A549 (cell line): ENCODE measurements at regions not wholly inside any gene's neighbourhood (a gene's known extent, or its start where the extent isn't known, plus 50 kb on each side); places are given as distances from the start of the nearest gene placed in this dataset.

ENCODE experiments used
- ATAC-seq, 2 experiments: fragments of 200-7000 bp in 1 of 2; fragments of >200 bp in 1 of 2; cut with Nextera tagmentation in 1 of 2; cut with Tn5 transposase in 1 of 2; 3 replicates each; pipeline versions ENCODE4 v1.8.0 to v1.9.1; 2018 to 2020; ENCODE audit warnings: mild to moderate bottlenecking in 1 of 2, moderate library complexity in 1 of 2
- CTCF ChIA-PET: fragments of 300-600 bp; sonication (Branson Sonifier 250); formaldehyde crosslinking; extraction: SDS; loops from one replicate; lab custom pipeline; 2021; ENCODE audit warnings: antibody characterized with exemption, inconsistent platforms; lab: Yijun Ruan, JAX
- POLR2A ChIA-PET: fragments of 350-600 bp; formaldehyde crosslinking; extraction: SDS; loops from one replicate; lab custom pipeline; 2021; ENCODE audit warnings: antibody characterized with exemption, inconsistent platforms; lab: Yijun Ruan, JAX
- DNase-seq, 2 experiments: peaks; one replicate each; pipeline versions ENCODE4 v3.0.0 to v3.0.0-alpha.2; 2011 to 2016; ENCODE audit warnings: low read depth in 1 of 2, low spot score in 1 of 2
- FAIRE-seq: peaks from 2 replicates; lab custom pipeline; 2011; peaks lifted over from hg19 to GRCh38; lab: Jason Lieb, UNC
- H3K27ac ChIP-seq, 2 experiments: fragments of >200 bp; sonication (Bioruptor Twin); formaldehyde crosslinking; 3 replicates each; pipeline ENCODE4 v1.5.1; 2016 to 2017
- H3K4me1 ChIP-seq: fragments of >200 bp; sonication (Bioruptor Twin); formaldehyde crosslinking; 3 replicates; pipeline ENCODE4 v1.6.1; 2016
- H3K4me2 ChIP-seq: fragments of >200 bp; sonication (Bioruptor Twin); formaldehyde crosslinking; 3 replicates; pipeline ENCODE4 v1.6.1; 2016
- H3K4me3 ChIP-seq: fragments of >200 bp; sonication (Bioruptor Twin); formaldehyde crosslinking; 3 replicates; pipeline ENCODE4 v1.5.1; 2016
- H3K9me3 ChIP-seq: fragments of >200 bp; sonication (Bioruptor Twin); formaldehyde crosslinking; 3 replicates; pipeline ENCODE4 v1.6.1; 2016
- BHLHE40 ChIP-seq: IDR thresholded peaks from 2 replicates; pipeline ENCODE4 v1.6.1; 2012; ENCODE audit warnings: low read depth, low read length, inconsistent platforms
- CEBPB ChIP-seq, 2 experiments: fragments of >200 bp in 1 of 2; sonication (Bioruptor Twin) in 1 of 2; formaldehyde crosslinking in 1 of 2; IDR thresholded peaks; 2 replicates each; pipeline ENCODE4 v1.6.1; 2012 to 2016
- CHD2 ChIP-seq: fragments of 150-350 bp; IDR thresholded peaks from 2 replicates; pipeline ENCODE4 v1.6.1; 2014; ENCODE audit warnings: low read length; ENCODE audit not compliant: partially characterized antibody
- CTCF ChIP-seq: fragments of >200 bp; sonication (Bioruptor Twin); formaldehyde crosslinking; IDR thresholded peaks from 3 replicates; pipeline ENCODE4 v1.5.1; 2016
- EHMT2 ChIP-seq: fragments of 200-600 bp; sonication (generic); IDR thresholded peaks from 2 replicates; pipeline ENCODE4 v1.6.1; 2016; ENCODE audit warnings: antibody characterized with exemption, low read depth, mild to moderate bottlenecking, moderate library complexity
- ESRRA ChIP-seq: fragments of 150-350 bp; IDR thresholded peaks from 2 replicates; pipeline ENCODE4 v1.6.1; 2014; ENCODE audit warnings: mild to moderate bottlenecking, low read length, borderline replicate concordance
- FOSB ChIP-seq: fragments of 250-450 bp; sonication (Bioruptor Pico); IDR thresholded peaks from 2 replicates; pipeline ENCODE4 v1.5.0; 2020; ENCODE audit warnings: mild to moderate bottlenecking, moderate library complexity
- HEYL ChIP-seq: fragments of 250-450 bp; sonication (Bioruptor Pico); IDR thresholded peaks from 2 replicates; pipeline ENCODE4 v1.8.0; 2021; ENCODE audit warnings: mild to moderate bottlenecking, moderate library complexity
- HOXA7 ChIP-seq: fragments of 250-450 bp; sonication (Bioruptor Pico); IDR thresholded peaks from 2 replicates; pipeline ENCODE4 v1.5.0; 2020; ENCODE audit warnings: mild to moderate bottlenecking, moderate library complexity
- HOXB13 ChIP-seq: fragments of 250-450 bp; sonication (Bioruptor Pico); IDR thresholded peaks from 2 replicates; pipeline ENCODE4 v1.5.0; 2020; ENCODE audit warnings: low read depth, mild to moderate bottlenecking, moderate library complexity
- JUNB ChIP-seq: fragments of >200 bp; sonication (Bioruptor Twin); formaldehyde crosslinking; IDR thresholded peaks from 2 replicates; pipeline ENCODE4 v1.6.1; 2016
- KDM1A ChIP-seq: fragments of 200-600 bp; sonication (generic); IDR thresholded peaks from 2 replicates; pipeline ENCODE4 v1.6.1; 2016; ENCODE audit warnings: low read depth, mild to moderate bottlenecking
- MAZ ChIP-seq: fragments of 150-350 bp; IDR thresholded peaks from 2 replicates; pipeline ENCODE4 v1.6.1; 2014; ENCODE audit warnings: antibody characterized with exemption, low read depth, low read length, borderline replicate concordance
- NFE2L2 ChIP-seq: fragments of 150-350 bp; conservative IDR thresholded peaks from 2 replicates; pipeline ENCODE4 v1.6.1; 2014; ENCODE audit warnings: low read length
- PHF8 ChIP-seq: fragments of 200-600 bp; sonication (generic); IDR thresholded peaks from 2 replicates; pipeline ENCODE4 v1.6.1; 2016; ENCODE audit warnings: low read depth, mild to moderate bottlenecking, antibody characterized with exemption, moderate library complexity, borderline replicate concordance
- RARB ChIP-seq: fragments of 250-450 bp; sonication (Bioruptor Pico); IDR thresholded peaks from 2 replicates; pipeline ENCODE4 v1.8.0; 2021; ENCODE audit warnings: mild to moderate bottlenecking, moderate library complexity
- REST ChIP-seq: fragments of 200-600 bp; sonication (generic); IDR thresholded peaks from 2 replicates; pipeline ENCODE4 v1.6.1; 2016; ENCODE audit warnings: antibody characterized with exemption, mild to moderate bottlenecking, moderate library complexity
- RFX5 ChIP-seq: fragments of 450-650 bp; IDR thresholded peaks from 2 replicates; pipeline ENCODE4 v1.7.1; 2014; ENCODE audit warnings: antibody characterized with exemption, mild to moderate bottlenecking, moderate library complexity
- RNF2 ChIP-seq: fragments of 200-600 bp; sonication (generic); IDR thresholded peaks from 2 replicates; pipeline ENCODE4 v1.6.1; 2016; ENCODE audit warnings: low read depth, mild to moderate bottlenecking, antibody characterized with exemption, moderate library complexity, borderline replicate concordance
- TFCP2L1 ChIP-seq: fragments of 250-450 bp; sonication (Bioruptor Pico); IDR thresholded peaks from 2 replicates; pipeline ENCODE4 v1.5.0; 2021; ENCODE audit warnings: mild to moderate bottlenecking
- TP53 ChIP-seq: fragments of 250-450 bp; sonication (Bioruptor Pico); IDR thresholded peaks from 2 replicates; pipeline ENCODE4 v1.5.0; 2021; ENCODE audit warnings: mild to moderate bottlenecking, moderate library complexity
- ZFP36 ChIP-seq: fragments of 450-650 bp; IDR thresholded peaks from 2 replicates; pipeline ENCODE4 v1.6.1; 2014; ENCODE audit warnings: borderline replicate concordance; ENCODE audit not compliant: partially characterized antibody
- ZSCAN20 ChIP-seq: fragments of 250-450 bp; sonication (Bioruptor Pico); IDR thresholded peaks from 2 replicates; pipeline ENCODE4 v1.8.0; 2022; ENCODE audit warnings: mild to moderate bottlenecking, moderate library complexity
- WGBS: methylation state at CpG from one replicate; pipeline ENCODE4 v1.1.6; 2017; ENCODE audit errors: missing lambda C conversion rate; 5-methylcytosine and 5-hydroxymethylcytosine counted together
- TF ChIP-seq, protein P1 (sequence below): fragments of >200 bp; sonication (Bioruptor Twin); formaldehyde crosslinking; IDR thresholded peaks from 3 replicates; pipeline ENCODE4 v1.6.1; 2016

GRCh38 chr9:81317223-81317622, 372.1 kb downstream of the TLE1 start:
- DNase-seq: no peak
- ChIA-PET CTCF (interaction anchor here (0.5 kb wide), 1 partner anchor 82 kb away, joined by 4 read pairs; no protein-coding TSS in a partner anchor), POLR2A (no interaction called here)
- TF ChIP-seq CTCF: no peak
- no peak for TF ChIP-seq RFX5
- WGBS: 80% methylated on average over 1 of the region's 1 CpG
- H3K4me1 ChIP-seq: peaks cover 14% of the 10 kb centered on the region
- no peaks in the 10 kb centered on the region for H3K9me3 ChIP-seq
- H3K4me3 ChIP-seq: no peak overlapping the region
- no peak overlapping the region for H3K4me2 ChIP-seq
- H3K27ac ChIP-seq: 0 out of 6 replicates have a peak overlapping the region, but pooled peaks of 1 of the 2 experiments have one; percentile 35
- ATAC-seq: no peak
- FAIRE-seq: no peak

GRCh38 chr9:81314490-81314889, 374.9 kb downstream of the TLE1 start:
- ChIA-PET CTCF (no interaction called here), POLR2A (no interaction called here)
- Histone ChIP-seq H3K9me3 (no peaks in the 10 kb centered on the region), H3K4me3 (no peak overlapping the region), H3K27ac (peak overlapping the region in 1 of 2 experiments; percentile 3; a peak in 3 of 6 replicates), H3K4me2 (no peak overlapping the region), H3K4me1 (peaks cover 14% of the 10 kb centered on the region)
- DNase-seq: peak in 1 of 2 experiments; percentile 9
- 66% methylated on average over 3 of the region's 3 CpGs for WGBS
- FAIRE-seq: no peak
- TF ChIP-seq JUNB (no peak), ZSCAN20 (no peak), TFCP2L1 (CRISPR knock-in tag) (no peak), HEYL (CRISPR knock-in tag) (no peak), RNF2 (no peak)
- ATAC-seq: no peak

- POLR2A ChIA-PET: no interaction called here
- no peaks in the 10 kb centered on the region for H3K9me3 ChIP-seq
- no peak overlapping the region for H3K4me2 ChIP-seq
- no peak overlapping the region for H3K4me3 ChIP-seq
- TF ChIP-seq PHF8: no peak
- no peak for TF ChIP-seq CEBPB (IDR thresholded peaks at IDR 0.05)
- no peak for TF ChIP-seq HOXA7 (CRISPR knock-in tag)
- no peak for TF ChIP-seq JUNB
- TF ChIP-seq RARB (CRISPR knock-in tag): no peak
- no peak for TF ChIP-seq FOSB (CRISPR knock-in tag)
- TF ChIP-seq BHLHE40: no peak
- TF ChIP-seq, protein P1, sequence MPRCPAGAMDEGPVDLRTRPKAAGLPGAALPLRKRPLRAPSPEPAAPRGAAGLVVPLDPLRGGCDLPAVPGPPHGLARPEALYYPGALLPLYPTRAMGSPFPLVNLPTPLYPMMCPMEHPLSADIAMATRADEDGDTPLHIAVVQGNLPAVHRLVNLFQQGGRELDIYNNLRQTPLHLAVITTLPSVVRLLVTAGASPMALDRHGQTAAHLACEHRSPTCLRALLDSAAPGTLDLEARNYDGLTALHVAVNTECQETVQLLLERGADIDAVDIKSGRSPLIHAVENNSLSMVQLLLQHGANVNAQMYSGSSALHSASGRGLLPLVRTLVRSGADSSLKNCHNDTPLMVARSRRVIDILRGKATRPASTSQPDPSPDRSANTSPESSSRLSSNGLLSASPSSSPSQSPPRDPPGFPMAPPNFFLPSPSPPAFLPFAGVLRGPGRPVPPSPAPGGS: no peak
- TF ChIP-seq ZFP36: no peak
- TF ChIP-seq ESRRA: no peak
- TF ChIP-seq HOXB13: no peak
- no peak for TF ChIP-seq MAZ
- no peak for TF ChIP-seq KDM1A
- TF ChIP-seq NFE2L2: no peak
- no peak for TF ChIP-seq CHD2
- no peak for TF ChIP-seq REST
- TF ChIP-seq TP53 (CRISPR knock-in tag): no peak
- TF ChIP-seq EHMT2: no peak
- ATAC-seq: no peak
- FAIRE-seq: no peak
- H3K27ac ChIP-seq: peak overlapping the region in 1 of 2 experiments; percentile 3; a peak in 2 of 6 replicates
- peaks cover 11% of the 10 kb centered on the region for H3K4me1 ChIP-seq
- CTCF ChIA-PET: no interaction called here
- DNase-seq: no peak
- WGBS: 87% methylated on average over 2 of the region's 2 CpGs
Measured at GRCh38 chr9:81313877-81314276, 375.5 kb downstream of the TLE1 start.
